Kidney (tissue), 13 donors: ENCODE measurements at regions not wholly inside any gene's neighbourhood (a gene's known extent, or its start where the extent isn't known, plus 50 kb on each side); places are given as distances from the start of the nearest gene placed in this dataset.

Experiments
- DNase-seq, 5 donors: peaks; one replicate each; pipeline ENCODE4 v3.0.0-alpha.2; 2013 to 2020
- FAIRE-seq: peaks from 2 replicates; lab custom pipeline; 2012; peaks lifted over from hg19 to GRCh38; lab: Jason Lieb, UNC
- H3K27ac ChIP-seq, 2 donors: one replicate each; pipeline ENCODE4 v1.7.0; 2013; ENCODE audit warnings: low read depth in 2 of 2, low read length in 2 of 2, inconsistent platforms in 1 of 2
- H3K27me3 ChIP-seq: one replicate; pipeline ENCODE4 v1.7.1; 2013; ENCODE audit warnings: low read length, inconsistent platforms; ENCODE audit not compliant: control insufficient read depth, insufficient read depth
- H3K36me3 ChIP-seq, 3 donors: one replicate each; pipeline versions ENCODE4 v1.7.0 to v1.7.1; 2013; ENCODE audit warnings: low read length in 3 of 3, control low read depth in 1 of 3, inconsistent platforms in 1 of 3; ENCODE audit not compliant: insufficient read depth in 3 of 3, control insufficient read depth in 2 of 3
- H3K4me1 ChIP-seq, 3 donors: one replicate each; pipeline versions ENCODE4 v1.7.0 to v1.7.1; 2013; ENCODE audit warnings: low read length in 3 of 3, inconsistent platforms in 1 of 3, low read depth in 1 of 3; ENCODE audit not compliant: control insufficient read depth in 2 of 3, insufficient read depth in 2 of 3
- H3K4me3 ChIP-seq, 3 donors: one replicate each; pipeline versions ENCODE4 v1.7.0 to v1.8.1; 2013; ENCODE audit warnings: low read length in 3 of 3, control low read depth in 1 of 3, inconsistent platforms in 1 of 3
- H3K9ac ChIP-seq, 3 donors: one replicate each; pipeline versions ENCODE4 v1.7.0 to v1.7.1; 2013; ENCODE audit warnings: low read length in 3 of 3, control low read depth in 1 of 3, inconsistent platforms in 1 of 3
- H3K9me3 ChIP-seq, 3 donors: one replicate each; pipeline versions ENCODE4 v1.7.0 to v1.7.1; 2013; ENCODE audit warnings: low read length in 3 of 3, control low read depth in 1 of 3, inconsistent platforms in 1 of 3; ENCODE audit not compliant: control insufficient read depth in 2 of 3, insufficient read depth in 1 of 3
- intact Hi-C: fragments of 100-400 bp; cut with DNase I; formaldehyde crosslinking; loops from one replicate; pipeline ENCODE4 v1.11.1; 2022
- TF ChIP-seq, protein P1 (sequence below): IDR thresholded peaks from 3 replicates; pipeline ENCODE4 v1.5.1; 2012; ENCODE audit warnings: mild to moderate bottlenecking, moderate library complexity, borderline replicate concordance; ENCODE audit not compliant: insufficient read depth; ENCODE audit errors: extremely low read depth
- donor health status: control.
- donor health status: control.
- donor health status: control.
- donor health status: control.
- donor health status: control.
- donor health status: DM: yes; HTN: yes; CAD: no.
- donor health status: Normal renal cell carcinoma (clear cell type).

GRCh38 chr2:43052204-43052943 lies 174.0 kb downstream of the ZFP36L2 start:
- DNase-seq (no peak), FAIRE-seq (no peak)
- H3K36me3 ChIP-seq: no peaks in the 10 kb centered on the region
- no peak overlapping the region for H3K4me3 ChIP-seq
- no peak overlapping the region for H3K9ac ChIP-seq
- no peaks in the 10 kb centered on the region for H3K27me3 ChIP-seq
- peaks cover 0 to 1% (median 0%) of the 10 kb centered on the region in 3 donors for H3K9me3 ChIP-seq
- H3K4me1 ChIP-seq: peaks cover 4 to 20% (median 14%) of the 10 kb centered on the region in 3 donors
- intact Hi-C loops: no loop called here
- TF ChIP-seq, protein P1, sequence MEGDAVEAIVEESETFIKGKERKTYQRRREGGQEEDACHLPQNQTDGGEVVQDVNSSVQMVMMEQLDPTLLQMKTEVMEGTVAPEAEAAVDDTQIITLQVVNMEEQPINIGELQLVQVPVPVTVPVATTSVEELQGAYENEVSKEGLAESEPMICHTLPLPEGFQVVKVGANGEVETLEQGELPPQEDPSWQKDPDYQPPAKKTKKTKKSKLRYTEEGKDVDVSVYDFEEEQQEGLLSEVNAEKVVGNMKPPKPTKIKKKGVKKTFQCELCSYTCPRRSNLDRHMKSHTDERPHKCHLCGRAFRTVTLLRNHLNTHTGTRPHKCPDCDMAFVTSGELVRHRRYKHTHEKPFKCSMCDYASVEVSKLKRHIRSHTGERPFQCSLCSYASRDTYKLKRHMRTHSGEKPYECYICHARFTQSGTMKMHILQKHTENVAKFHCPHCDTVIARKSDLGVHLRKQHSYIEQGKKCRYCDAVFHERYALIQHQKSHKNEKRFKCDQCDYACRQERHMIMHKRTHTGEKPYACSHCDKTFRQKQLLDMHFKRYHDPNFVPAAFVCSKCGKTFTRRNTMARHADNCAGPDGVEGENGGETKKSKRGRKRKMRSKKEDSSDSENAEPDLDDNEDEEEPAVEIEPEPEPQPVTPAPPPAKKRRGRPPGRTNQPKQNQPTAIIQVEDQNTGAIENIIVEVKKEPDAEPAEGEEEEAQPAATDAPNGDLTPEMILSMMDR: no peak
- peak overlapping the region in 1 of 2 donors; percentile 30 for H3K27ac ChIP-seq

DNA sequence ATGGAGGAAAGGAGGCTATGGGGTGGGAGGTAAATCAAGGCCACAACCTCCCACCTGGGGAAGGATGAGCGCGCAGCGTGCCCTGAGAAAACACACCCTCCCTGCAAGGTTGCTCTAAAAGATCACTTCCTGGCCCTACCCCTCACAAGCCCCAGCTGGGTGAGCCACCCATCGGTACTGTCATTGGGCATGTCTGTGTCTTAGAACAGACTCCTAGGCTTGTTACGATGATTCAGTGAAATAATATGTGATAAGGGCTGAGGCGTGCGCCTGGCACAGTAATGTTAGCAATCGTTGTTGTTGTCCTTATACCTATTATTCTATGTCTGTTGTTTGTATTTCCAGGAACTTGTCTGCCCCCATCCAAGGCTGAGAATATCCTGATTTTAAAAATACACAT lies 175.1 kb downstream of the ZFP36L2 start:
- Histone ChIP-seq H3K9ac (no peak overlapping the region), H3K4me1 (peaks cover 6 to 29% (median 21%) of the 10 kb centered on the region in 3 donors), H3K27ac (no peak overlapping the region), H3K27me3 (no peaks in the 10 kb centered on the region), H3K4me3 (no peak overlapping the region), H3K9me3 (peaks cover 0 to 1% (median 0%) of the 10 kb centered on the region in 3 donors), H3K36me3 (no peaks in the 10 kb centered on the region)
- TF ChIP-seq, protein P1: no peak
- intact Hi-C loops: no loop called here
- FAIRE-seq: no peak
- no peak for DNase-seq

DNA sequence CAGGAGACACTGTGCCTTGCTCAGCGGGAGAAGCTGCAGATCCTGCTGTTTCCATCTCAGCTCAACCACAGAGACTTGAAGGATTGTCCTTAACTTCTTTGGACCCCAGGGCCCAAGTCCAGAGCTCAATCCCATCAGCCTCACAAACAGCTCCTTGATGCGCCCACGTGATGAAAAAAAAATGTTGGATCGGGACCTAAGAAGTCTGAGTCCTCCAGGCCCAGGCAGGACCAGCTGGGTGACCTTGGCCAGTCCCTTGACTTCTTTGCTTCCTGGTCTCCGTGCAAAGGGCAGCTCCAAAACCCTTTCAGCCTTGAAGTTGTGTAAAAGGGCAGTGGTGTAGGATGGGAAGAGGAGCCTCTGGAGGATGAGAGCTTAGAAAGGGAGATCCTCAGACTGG lies 175.5 kb downstream of the ZFP36L2 start:
- Histone ChIP-seq H3K27ac (no peak overlapping the region), H3K36me3 (no peaks in the 10 kb centered on the region), H3K9me3 (peaks cover 0 to 1% (median 0%) of the 10 kb centered on the region in 3 donors), H3K4me1 (peaks cover 6 to 33% (median 23%) of the 10 kb centered on the region in 3 donors), H3K27me3 (no peaks in the 10 kb centered on the region), H3K9ac (no peak overlapping the region), H3K4me3 (no peak overlapping the region)
- TF ChIP-seq, protein P1: no peak
- DNase-seq (peak in 2 of 5 donors; percentile 39 to 55), FAIRE-seq (no peak)
- intact Hi-C loops: no loop called here
